HFF-Myc (cell line): ENCODE measurements at regions not wholly inside any gene's neighbourhood (a gene's known extent, or its start where the extent isn't known, plus 50 kb on each side); places are given as distances from the start of the nearest gene placed in this dataset.

Source experiments
- DNase-seq: peaks from one replicate; pipeline ENCODE4 v3.0.0-alpha.2; 2011; ENCODE audit warnings: low read depth; ENCODE audit errors: extremely low read depth
- H3K4me3 ChIP-seq: replicated peaks from 2 replicates; pipeline ENCODE4 v1.5.1; 2011; ENCODE audit warnings: low read depth, mild to moderate bottlenecking, control low read depth, low read length
- CTCF ChIP-seq: IDR thresholded peaks from 2 replicates; pipeline ENCODE4 v1.5.1; 2012; ENCODE audit warnings: mild to moderate bottlenecking, low read depth, low read length, control low read depth; ENCODE audit errors: missing control alignments

- DNase-seq: no peak
- H3K4me3 ChIP-seq: no peak overlapping the region
- no peak for TF ChIP-seq CTCF
Measured at GRCh38 chr6:150715133-150715532, 115.4 kb downstream of the PLEKHG1 start.

GRCh38 chr6:150717419-150717818 lies 117.7 kb downstream of the PLEKHG1 start:
- DNase-seq: no peak
- no peak for TF ChIP-seq CTCF
- no peak overlapping the region for H3K4me3 ChIP-seq

DNA sequence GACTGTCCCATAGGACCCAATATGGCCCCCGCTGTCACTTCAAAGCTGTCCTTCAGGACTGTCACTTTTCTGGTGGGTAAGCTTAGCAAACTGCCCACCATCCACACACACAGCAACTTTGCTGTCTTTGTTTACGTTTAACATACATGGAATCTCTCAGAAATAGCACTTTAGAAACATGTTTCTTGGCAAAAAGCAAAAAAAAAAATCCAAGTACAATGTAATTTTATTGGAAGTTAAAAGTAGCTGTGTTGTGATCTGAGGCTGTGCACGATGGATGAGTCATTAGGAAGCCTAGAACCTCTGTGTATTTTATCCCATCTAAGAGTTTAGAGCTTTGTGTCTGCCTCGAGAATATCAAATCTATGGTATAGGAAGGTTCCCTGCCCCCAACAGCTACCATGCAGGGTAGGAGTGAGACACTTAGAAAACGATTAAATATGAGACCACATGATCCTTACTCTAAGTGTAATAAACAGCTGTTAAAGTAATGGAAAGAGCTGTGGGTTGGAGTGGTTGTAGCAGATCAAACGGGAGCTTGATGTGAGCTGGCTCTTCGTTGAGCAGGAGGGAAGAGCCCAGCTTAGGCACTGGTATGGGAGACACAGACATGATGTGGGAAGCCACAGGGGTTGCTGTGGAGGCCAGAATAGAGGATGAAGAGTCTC lies 119.5 kb downstream of the PLEKHG1 start:
- no peak overlapping the region for H3K4me3 ChIP-seq
- DNase-seq: no peak
- TF ChIP-seq CTCF: no peak

DNA sequence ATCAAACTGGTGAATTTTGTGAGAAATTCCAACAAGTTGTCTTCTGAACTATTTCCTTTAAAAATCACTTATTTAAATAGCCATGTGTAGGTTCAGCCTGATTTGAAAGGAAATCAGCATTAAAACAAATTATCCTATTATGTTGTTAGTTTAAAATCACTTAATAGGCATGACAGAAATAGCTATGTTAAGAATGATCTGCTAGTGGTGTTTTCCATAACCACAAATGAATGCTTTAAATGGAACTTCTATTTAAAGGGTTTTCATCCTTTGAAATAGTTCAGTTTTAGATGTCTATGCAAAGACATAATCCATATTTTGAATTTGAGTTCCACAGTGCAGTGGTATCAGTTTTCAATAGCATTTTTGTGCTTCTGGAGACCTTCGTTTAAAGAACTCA lies 120.1 kb downstream of the PLEKHG1 start:
- H3K4me3 ChIP-seq: no peak overlapping the region
- DNase-seq: no peak
- no peak for TF ChIP-seq CTCF

DNA sequence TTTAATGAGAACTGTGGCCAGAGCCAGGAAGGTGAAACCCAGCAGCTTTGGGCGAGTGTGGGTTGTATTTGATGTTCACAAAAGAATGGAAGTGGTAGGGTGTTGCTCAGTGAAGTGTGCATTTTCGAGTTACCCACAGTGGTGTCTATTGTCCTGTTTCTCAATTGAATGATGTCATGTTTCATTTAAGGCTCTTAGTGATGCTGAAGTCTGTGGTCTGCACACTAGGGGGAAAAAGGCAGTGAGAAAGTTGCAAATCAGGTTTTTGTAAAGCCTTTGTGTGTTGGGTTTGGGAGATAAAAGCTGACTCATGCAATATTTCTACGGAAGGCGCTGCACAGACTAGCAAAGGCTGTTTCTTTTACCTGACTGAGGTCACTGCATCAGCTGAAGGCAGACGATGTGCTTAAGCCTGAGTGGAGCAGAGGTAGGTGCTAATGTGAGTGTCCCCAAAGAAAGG lies 121.1 kb downstream of the PLEKHG1 start:
- TF ChIP-seq CTCF: no peak
- no peak overlapping the region for H3K4me3 ChIP-seq
- DNase-seq: no peak

- no peak for DNase-seq
- no peak overlapping the region for H3K4me3 ChIP-seq
- no peak for TF ChIP-seq CTCF
Measured at GRCh38 chr6:150721418-150722266, 122.0 kb downstream of the PLEKHG1 start.
